HG03460 (cell line): ENCODE measurements at regions not wholly inside any gene's neighbourhood (a gene's known extent, or its start where the extent isn't known, plus 50 kb on each side); places are given as distances from the start of the nearest gene placed in this dataset.
"Not testable (repeated sequence)": the region's sequence is repeated elsewhere in the genome, so short reads cannot be mapped to it uniquely, and the experiment has no call there.

Experiments
- ATAC-seq: cut with Tn5 transposase; IDR thresholded peaks from one replicate; pipeline ENCODE4 v1.9.1; 2021; ENCODE audit not compliant: unreplicated experiment

DNA sequence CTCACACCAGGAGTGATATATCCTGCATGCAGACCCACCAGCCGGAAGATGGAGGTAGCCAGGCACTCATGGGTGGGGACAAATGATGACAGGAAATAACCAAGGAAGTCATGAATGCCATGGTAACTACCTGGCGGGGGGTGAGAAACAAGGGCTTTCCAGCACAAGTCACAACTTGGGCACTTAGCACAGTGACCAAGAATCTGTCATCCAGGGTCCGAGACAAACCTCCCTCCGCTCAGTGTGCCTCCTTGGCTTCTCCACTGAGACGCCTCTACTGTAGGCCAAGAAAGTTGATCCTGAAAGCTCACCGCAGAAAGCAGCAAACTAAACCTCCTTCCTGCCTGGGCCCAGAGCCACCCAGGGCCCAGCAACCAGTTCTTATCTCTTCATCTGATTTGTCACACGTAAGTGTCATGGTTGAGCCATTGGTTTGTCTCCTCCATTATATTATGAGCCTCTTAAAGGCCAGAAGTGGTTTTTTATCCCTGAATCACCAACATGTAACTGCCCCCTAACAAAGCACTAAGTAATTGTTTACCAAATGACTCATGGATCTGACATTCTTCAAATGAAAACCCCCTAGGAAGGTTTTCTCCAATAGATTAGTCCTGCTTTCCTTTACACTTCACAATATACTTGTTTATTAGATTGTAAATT lies 84.3 kb upstream of the TAB2 start:
- ATAC-seq = no peak

DNA sequence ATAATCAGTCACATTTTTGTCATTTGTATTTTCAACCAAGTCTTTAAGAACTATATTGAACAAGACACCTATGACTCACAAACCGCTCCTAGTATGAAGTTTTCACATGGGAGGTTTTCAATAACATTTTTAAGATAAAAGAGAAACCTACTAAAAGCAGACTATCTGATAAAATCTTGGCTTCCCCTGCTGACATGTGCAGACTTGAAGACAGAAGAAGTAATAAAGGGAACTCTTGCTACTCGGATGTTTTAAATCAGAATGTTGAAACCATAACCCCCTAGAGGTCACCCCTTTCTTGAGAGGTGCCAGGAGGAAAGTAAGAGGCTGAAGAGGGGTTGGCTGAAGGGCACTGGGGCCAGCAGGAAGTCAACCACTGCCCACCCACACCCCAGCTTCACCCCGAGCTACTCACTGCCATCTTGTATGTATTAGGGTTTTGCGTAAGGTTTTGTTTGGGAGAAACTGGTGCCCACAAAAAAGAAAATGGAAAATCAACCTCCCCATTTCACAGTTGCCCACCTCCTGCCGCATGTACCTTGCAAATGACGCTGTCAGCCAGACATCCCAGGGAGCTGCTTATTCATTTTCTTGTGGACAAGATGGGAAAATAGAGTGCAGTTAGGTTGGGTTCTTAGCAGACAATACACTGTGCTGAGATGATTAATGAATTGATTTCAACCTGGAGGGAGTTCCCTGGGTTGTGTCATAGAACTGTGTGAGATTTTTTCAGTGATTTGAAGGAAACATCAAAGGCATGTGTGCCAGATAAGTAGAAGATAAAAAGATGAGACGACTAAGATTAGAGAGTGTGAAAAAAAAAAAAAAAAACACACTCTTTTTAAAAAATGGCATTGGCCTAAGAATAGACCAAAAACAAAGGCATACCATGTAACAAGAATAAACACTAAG lies 83.2 kb upstream of the TAB2 start:
- no peak for ATAC-seq

DNA sequence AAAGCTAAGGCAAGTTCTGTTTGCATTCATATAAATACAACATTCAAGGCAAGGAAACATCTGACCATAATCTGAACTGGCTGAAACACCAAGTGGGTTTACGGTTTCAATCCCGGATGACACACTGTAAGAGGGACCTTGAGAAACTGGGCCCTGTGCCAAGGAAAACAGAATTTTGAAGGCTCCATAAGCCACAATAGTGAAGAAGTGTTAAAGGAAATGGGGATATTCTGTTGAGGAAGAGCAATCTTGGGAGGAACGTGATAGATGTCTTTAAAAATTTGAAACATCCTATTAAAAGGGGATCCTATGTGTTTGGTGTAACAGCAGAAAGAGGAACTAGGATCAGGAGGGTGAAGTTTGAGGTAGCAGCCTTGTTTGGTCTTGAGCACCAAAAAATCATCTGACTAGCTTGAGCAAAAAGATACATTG lies 82.4 kb upstream of the TAB2 start:
- ATAC-seq = peak; percentile 84

DNA sequence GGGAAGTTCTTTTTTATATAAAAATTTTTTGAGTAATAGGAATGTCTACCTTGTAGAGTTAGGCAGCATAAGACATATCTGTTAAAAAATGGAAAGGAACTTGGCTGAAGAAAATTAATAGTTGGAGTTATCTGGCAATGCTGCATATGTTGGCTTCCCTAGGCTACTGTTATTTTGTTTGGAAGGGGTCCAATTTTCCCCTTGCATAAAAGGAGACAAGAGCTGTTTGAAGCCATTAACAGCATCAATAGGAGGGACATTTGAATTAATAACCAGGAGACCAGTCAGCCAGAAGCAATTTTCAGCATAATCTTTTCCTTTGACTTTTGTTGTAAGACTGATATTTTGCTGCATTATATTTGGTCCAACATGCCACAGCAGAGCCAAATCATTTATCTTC lies 80.9 kb upstream of the TAB2 start:
- no peak for ATAC-seq

DNA sequence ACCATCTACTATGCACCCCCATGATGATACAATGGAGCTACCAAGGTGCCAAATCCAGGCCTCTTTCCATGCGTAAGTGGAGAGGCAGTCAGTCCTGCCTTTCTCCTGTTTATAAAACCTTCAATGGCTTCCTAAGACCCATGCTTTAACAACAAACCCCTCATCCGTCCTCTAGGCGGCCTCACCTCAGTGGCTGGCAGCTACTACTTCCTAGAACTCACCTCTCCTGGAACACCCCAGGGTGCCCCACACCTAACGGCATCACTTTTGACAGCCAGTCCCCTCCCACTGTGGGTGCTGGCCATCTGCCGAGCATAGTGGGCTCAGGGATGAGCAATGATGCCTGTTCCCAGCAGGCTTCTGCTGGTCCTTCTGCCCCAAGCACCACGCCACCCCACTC lies 80.0 kb upstream of the TAB2 start:
- ATAC-seq = no peak

DNA sequence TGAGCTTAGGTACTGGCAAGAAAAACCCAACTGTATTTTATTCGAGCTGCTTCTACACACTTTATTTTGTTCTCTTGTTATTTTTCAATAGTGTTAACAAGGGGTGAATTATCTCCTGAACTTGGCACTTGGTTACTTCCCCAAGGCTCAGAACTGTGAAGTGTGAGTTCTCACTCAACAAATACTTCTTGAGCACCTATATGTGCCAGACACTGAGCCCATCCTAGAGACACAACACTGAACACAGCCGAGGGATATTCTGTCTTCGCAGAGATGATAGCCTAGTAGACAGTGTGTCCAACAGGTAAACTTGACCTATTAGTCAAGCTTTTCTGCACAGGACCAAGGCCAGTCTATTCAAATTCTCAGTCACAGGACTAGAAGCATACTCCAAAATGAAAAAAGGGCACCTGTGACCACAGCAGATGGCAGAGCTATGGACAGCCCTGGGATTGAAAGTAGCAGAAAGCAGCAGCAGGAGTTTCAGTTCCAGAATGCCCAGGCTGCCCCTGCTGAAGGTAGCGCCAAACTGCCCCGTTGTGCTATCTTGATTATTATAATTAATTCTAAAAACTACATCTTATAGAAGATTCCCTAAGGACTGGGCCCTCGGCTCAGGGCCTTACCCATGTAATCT lies 77.8 kb upstream of the TAB2 start:
- no peak for ATAC-seq

DNA sequence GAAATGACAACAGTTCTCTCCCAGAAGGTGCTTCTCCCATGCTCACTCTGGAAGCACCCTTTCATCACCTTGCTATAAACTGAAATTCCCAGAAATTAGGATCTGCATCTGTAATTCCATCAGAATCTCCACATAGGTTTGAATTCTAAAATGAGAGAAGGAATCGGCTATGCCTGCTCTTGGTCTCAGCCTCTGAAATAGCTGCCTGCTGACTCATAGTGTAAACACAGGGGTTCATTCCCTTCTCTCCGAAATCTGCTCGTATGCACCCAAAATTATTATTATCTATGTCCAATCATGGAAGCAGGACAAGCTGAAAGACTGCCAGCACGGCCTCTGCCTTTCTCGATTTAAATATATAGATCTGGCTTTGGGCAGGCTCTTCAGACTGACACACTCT lies 74.6 kb upstream of the TAB2 start:
- no peak for ATAC-seq

DNA sequence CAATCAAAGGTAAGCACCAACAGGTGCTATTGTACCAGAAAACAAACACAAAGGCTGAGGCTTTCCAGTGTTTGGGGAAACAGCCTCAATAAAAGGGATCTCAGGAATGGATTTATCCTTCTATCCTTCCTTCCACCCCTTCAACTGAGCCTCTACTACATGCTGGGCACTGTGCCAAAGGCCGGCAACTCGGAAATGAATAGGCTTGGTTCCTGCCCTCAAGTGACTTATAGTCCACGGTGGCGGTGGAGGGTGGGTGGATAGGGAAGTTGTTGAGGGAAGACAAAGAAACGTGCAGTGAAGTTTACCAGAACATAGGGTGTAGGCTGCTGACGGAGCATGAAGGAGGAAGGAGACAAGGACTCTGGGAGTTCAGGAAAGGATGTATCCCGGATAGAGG lies 73.4 kb upstream of the TAB2 start:
- no peak for ATAC-seq

DNA sequence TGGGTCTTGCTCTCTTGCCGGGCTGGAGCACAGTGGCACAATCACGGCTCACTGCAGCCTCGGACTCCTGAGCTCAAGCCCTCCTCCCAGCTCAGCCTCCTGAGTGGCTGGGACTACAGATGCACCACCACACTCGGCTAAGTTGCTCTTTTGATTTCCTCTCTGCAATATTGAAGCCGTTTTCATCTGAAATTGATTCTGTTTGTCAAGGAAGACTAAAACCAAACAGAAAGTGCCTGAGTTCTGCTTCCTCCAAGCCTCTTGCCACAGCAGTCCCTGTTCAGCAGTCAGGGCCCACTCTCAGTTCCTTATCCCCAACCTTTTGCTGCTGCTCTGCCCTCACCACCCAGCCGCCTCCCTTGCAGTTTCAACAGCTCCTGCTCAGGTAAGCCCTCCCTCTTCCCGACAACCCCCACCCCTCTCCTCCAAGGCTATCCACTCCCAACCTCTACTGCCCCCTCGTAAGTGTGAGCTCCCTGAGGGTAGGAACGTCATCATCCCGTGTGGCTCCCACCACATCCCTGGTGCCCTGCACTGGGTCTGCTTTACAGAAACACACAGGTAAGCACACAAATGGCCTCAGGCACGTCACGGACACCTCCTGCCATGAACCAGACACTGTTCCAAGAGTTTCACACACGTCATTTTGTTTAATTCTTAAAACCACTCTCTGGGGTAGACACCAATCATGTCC lies 70.7 kb upstream of the TAB2 start:
- ATAC-seq = peak; percentile 95

DNA sequence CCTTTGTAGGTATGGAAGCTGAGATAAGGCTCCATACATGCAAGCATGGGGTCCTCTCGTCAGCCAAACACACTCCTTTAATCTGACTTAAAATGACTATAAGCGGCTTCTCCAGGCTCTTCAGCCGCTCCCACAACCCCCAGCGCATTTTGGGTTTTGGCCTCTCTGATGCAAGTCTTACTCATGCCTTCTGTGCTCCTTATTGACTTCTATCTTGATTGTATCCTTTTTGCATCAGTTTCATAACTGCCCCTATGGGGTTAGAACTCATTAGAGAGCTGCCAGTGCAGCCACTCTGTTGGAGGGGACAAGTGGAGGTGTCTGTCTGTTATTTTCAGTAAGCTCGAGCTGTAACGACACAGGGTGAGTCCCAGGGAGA lies 70.1 kb upstream of the TAB2 start:
- ATAC-seq = no peak

DNA sequence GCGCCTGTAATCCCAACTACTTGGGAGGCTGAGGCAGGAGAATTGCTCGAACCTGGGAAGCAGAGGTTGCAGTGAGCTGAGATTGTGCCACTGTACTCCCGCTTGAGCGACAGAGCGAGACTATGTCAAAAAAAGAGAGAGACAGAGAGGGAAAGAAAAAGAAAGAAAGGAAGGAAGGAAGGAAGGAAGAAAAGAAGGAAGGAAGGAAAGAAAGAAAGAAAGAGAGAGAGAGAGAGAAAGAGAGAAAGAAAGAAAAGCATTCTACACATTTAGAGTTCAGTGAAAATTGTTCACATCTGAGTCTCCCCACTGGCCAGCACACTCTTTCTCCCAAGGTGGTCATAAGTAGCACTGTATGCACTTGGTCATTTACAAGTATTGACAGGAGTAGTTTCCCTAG lies 69.2 kb upstream of the TAB2 start:
- ATAC-seq = not testable (repeated sequence)

DNA sequence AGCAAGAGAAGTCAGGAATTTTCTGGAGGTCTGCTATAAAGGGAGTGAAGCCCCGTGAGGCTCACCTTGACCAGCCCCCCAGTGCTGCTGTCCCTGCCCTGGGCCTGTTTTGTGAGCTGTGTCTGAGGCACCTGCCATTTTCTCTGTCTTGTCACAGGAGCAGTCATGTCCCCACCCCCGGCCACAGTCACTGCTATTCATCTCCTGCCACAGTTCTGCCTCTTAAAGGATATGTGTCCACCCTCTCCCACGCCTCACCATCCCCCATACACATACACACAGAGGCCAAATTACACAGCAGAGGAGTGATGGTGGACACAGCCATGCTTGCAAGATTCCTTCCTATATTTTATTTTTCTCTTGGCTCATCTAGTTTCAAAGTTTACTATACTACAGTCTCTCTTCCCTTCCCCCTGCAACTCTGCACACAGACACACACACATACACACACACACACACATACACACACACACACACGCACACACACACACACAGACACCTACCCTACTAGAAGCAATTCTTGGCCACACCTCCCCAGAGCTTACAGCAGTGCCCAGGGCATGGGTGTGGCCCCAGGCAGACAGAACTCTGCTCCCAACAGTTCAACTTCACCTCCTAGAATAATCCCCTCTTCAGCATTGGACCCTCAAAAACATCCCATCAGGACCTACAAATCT lies 68.7 kb upstream of the TAB2 start:
- no peak for ATAC-seq

DNA sequence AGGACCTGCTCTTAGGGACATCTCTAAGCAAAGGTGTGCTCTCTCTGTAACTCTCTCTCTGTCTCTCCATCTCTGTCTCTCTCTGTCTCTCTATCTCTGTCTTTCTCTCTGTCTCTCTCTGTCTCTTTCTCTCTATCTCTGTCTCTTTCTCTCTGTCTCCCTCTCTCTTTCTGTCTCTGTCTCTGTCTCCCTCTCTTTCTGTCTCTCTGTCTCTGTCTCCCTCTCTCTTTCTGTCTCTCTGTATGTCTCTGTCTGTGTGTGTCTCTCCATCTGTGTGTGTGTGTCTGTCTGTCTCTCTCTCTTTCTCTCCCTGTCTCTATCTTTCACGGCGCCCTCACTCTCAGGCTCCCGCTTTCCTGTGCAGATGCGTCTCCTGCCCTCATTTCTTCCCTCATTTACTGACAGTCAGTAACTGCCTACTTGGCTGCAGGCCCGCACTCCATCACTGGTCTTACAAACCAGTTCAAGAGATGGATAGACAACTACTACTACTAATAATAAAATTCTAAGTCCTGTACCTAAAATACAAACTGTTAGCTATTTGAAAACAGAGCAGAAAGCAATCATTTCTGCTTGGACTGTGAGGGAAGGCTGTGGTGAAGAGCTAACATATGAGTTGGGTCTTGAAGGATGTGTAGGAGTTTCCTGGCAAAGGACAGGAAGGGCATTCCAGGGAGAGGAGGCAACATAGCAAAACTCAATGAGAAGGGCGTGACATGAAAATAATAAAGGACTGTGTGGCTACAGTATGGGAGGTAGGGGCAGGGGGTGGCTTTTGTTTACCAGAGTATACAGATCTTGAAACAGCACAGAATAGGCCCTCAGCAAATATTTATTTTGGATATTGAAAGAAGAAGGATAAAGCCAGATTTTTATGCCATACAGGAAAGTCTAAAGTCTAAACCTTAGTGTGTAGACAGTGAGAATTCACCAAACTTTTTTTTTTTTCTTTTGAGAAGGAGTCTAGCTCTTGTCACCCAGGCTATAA lies 67.8 kb upstream of the TAB2 start:
- ATAC-seq = no peak

DNA sequence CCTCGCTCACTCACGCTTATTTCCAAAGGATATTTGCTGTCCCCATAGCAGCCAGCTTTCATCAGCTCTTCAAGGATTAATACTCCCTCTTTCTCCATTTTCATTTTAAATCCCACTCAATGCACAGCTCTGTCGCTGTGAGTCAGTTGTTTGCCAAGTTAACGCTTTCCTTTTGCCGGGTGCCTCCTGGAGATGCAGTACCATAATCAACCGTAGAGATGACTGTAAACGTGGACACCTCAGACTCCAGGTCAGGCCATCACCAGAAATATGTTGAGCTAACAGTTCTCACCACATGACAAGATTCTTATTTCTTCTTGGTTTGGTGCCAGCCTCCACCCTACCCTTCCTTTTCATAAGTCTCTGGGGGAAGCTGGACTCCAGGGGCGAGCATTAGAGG lies 66.6 kb upstream of the TAB2 start:
- no peak for ATAC-seq

DNA sequence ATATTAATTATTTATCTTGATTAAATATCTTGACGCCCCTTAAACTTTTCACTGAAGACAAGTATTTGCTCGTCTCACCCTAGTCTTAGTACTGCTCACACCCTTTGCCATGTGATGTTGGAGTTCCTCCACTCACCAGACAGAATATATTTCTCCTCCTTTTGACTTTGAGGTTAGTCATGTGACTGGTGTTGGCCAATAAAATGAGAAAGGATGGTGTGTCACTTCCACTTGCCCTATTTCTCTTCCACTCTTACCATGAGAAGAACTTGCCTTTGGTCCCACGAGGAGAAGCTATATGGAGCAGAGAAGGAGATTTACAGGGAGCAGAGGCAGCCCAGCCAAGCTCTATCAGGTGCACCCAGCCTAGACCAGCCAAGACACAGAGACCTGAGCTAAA lies 64.9 kb upstream of the TAB2 start:
- ATAC-seq = no peak

DNA sequence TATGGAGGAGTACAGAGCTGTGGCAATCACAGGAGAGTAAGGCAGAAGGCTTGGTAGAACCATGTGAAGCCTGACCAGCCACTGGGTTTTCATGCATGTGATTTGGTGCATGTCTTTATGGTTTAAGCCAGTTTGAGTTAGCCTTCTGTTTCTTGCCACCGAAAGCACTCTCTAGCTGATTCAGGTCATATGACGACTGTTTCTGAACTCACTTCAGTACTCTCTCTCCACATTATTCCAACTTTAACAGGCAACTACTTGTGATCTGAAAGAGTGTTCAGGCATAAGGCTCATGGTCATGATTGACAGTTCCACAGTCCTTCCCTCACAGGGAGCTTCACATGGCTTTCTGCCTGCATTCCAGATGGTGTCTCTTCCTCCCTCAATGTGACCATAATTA lies 63.3 kb upstream of the TAB2 start:
- ATAC-seq = no peak

DNA sequence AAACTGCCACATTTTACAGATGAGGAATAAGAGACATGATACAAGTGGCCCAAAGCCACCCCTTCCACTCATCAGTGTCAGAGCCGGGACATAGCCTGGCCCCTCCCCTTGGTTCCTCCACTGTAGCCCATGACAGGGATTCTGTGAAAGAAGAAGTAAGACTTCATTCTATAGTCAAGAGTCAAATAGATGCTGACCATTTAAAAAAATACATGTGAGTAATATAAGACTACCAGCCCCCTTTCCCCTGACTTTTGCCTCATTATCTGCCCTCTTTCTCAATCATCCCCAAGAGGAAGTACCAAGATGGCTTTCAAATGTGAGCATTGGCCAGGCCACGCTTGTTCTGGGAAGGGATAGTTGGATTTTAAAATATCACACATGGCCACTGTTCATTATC lies 57.8 kb upstream of the TAB2 start:
- ATAC-seq = no peak

DNA sequence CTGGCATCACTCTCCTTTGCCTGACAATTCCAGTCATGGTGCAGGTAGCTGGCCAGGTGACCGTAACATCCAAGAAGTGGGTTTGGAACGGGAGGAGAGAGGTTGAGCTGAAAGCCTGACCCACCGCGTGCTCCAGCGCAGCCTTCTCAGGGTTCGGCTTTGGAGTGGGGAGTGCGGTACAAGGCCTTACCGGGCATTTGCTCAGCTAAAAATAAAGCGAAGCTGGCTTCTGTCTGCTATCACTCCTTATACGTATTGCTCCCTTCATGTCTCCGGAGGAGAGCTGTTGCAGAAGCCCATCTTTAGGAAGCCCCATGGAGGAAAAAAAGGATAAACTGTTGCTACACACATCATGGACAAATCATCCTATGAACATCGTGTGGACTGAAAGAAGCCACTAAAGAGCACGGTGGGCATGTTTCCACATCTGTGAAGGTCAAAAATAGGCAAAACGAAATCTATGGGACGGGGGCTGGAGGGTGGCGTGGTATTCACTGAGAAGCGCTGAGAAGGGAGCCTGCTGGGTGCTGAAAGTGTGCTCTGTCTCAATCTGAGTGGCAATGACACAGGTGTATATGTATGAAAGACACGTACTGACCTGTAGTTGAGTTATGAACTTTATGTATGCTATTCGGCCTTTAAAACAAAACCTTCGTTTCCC lies 57.2 kb upstream of the TAB2 start:
- no peak for ATAC-seq

DNA sequence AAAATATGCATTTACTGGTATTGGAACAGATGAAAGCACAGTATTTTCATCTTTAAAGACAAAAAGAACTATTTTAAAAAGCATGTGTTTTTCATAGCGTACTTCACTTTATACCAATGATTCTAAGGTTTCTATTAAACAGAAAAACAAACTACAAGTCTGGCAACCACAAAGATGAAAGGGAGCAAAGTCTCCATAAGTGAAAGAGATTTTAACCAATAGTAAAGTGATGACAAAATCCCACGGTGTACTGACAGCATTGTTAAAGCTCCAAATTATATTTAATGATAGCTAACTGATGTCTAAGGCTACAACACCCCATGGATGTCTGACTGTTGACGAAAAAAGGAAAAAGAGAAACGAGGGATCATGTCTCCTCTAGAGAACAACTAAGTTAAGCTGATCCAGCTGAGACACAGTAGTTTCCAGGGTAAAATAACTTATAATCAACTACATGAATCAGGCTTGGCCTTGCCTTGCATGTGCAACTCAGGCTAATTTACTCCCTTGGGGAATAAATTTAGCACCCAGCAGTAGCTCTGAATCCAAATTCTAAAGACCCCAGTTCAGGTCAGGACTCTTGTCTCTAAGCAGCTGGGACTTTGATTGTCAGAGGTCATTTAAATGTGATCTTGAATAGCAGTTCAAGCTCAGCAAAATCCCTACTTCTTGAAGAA lies 56.0 kb upstream of the TAB2 start:
- ATAC-seq = no peak
